ENCODE measurements at regions not wholly inside any gene's neighbourhood (a gene's known extent, or its start where the extent isn't known, plus 50 kb on each side); places are given as distances from the start of the nearest gene placed in this dataset.
A peak's percentile ranks its signal among the peaks of the same experiment; 100 is the strongest.

DNA sequence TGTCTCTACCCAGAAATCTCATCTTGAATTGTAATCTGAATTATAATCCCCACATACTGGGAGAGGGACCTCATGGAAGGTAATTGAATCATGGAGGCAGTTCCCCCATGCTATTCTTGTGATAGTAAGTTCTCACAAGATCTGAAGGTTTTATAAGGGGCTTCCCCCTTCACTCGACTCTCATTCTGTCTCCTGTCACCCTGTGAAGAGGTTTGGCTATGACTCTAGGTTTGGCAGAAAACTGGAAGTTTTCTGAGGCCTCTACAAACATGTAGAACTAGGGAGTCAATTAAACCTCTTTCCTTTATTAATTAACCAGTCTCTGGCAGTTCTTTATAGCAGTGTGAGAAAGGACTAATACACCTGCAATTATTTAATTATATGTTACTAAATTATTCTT, 125.2 kb upstream of the TGFBR2 start:
- DNase-seq (ENCODE audit: low read depth): no peak

- peak; percentile 62 for DNase-seq (ENCODE audit: low read depth)
These were observed 122.2 kb upstream of the TGFBR2 start for GRCh38 chr3:30484229-30484628.

GRCh38 chr3:30486368-30486767, 120.0 kb upstream of the TGFBR2 start:
- no peak for DNase-seq (ENCODE audit: low read depth)

DNA sequence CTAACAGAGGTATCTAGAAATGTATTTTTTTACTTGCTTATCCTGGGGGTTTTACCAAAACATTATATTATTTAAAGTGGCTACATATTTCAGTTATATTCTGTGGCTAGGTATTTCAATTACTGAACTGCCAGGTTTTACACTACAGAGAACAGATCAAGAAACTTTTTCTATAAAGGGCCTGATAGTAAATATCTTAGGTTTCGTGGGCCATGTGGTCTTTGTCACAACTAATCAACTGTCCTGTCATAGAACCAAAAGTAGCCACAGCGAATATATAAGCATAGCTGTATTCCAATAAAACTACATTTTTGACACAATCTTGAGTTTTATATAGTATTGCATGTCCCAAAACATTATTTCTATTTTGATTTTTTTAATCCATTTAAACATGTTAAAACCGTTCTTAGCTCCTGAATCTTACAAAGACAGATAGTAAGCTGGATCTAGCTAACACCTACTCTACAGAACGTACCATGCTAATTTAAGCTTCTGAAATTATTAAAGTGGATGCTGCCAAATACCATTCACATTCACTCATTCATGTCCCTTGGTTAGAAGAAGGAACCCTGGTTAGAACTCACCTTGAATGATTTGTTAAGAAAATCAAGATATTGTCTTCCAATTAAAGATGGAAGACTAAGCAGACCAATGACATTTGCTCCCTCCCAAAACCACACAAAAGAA, 118.2 kb upstream of the TGFBR2 start:
- no peak for DNase-seq (ENCODE audit: low read depth)

- no peak for DNase-seq (ENCODE audit: low read depth)
These were observed 113.8 kb upstream of the TGFBR2 start for GRCh38 chr3:30492322-30493192.

GRCh38 chr3:30493911-30494311, 112.5 kb upstream of the TGFBR2 start:
- DNase-seq (ENCODE audit: low read depth): peak; percentile 67

GRCh38 chr3:30495172-30496065, 111.0 kb upstream of the TGFBR2 start:
- peak; percentile 93 for DNase-seq (ENCODE audit: low read depth)

GRCh38 chr3:30496066-30496966, 110.1 kb upstream of the TGFBR2 start:
- DNase-seq (ENCODE audit: low read depth): peak; percentile 96

GRCh38 chr3:30498587-30498967, 107.8 kb upstream of the TGFBR2 start:
- no peak for DNase-seq (ENCODE audit: low read depth)

DNA sequence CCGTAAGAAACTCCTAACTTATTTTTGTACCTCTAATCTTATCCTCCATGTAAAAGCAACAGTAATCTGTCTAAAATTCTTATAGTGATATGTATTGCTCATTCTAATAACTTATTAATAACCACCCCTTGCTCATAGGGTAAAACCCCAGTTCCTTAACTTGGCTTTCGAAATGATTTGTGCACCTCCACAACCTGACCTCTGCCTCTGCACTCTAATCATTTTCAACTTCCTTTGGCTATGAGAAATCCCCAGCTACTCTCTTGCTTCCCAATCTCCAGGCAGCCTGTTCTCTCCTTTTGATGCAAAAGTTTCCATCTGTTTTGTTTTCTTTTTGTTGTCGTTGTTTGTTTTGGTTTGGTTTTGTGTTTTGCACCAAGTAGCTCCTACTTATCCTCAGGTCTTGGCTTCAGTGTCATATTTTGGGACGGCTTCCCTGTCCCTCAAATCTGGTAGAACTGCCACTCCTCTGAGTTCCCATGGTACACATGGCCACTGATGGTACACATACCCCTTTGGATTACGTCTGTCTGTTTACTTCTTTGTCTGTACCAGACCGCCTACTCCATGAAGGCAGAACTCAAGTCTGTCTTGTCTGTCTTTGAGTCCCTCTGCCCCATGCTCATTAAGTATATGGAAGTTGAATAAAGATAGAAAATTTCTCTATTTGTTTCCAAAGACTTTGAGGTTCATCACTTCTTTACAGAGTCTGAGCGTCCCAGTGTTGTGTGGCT, 105.6 kb upstream of the TGFBR2 start:
- no peak for DNase-seq (ENCODE audit: low read depth)

- no peak for DNase-seq (ENCODE audit: low read depth)
These were observed 104.9 kb upstream of the TGFBR2 start for GRCh38 chr3:30501526-30501925.

DNA sequence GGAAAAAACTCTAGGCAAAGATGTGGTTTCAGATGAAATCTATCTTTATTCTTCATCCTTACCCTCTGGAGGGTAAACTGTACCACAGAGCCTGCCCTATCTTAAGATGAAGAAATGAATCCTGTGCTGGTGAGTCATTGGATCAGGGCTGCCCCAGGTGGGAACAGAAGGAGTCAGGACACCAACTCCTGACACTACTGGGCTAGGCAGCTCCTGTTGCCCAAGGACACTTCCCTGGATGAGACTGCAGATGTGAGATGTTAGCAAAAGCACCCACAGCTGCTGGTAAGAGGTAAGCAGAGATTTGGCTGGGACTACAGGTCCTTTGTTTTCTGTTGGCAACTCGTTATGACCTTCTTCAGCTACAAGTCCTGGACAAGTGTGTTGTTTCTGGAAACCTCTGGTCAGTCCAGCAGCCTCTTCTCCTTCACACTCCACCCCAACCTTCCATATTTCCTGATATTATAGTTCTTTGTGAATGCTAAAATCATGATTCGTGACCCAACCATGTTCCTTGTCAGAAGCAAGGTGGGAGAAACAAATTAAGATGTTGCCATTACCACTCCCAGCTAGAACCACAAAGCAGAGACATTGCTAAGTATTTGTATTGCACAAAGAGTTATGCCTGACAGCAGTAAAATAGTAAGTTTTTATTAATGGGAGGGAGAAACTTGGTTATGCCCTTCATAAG, 104.2 kb upstream of the TGFBR2 start:
- no peak for DNase-seq (ENCODE audit: low read depth)

- peak; percentile 32 for DNase-seq (ENCODE audit: low read depth)
These were observed 103.7 kb upstream of the TGFBR2 start for GRCh38 chr3:30502742-30503073.

- no peak for DNase-seq (ENCODE audit: low read depth)
These were observed 103.0 kb upstream of the TGFBR2 start for GRCh38 chr3:30503446-30503845.

DNA sequence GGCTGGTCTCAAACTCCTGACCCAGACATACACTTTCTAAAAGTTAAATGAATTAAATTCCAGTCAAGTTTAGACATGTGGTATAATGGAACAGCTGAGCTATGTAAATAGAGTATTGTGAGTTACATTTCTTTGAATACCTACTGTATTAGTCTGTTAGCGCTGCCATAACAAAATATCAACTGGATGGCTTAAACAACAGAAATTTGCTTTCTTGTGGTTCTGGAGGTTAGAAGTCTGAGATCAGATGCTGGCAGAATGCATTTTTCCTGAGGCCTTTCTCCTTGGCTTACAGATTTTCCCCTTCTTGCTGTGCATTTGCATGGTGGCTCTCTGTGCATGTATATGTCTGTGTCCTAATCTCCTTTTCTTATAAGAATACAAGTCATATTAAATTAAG, 101.5 kb upstream of the TGFBR2 start:
- no peak for DNase-seq (ENCODE audit: low read depth)

DNA sequence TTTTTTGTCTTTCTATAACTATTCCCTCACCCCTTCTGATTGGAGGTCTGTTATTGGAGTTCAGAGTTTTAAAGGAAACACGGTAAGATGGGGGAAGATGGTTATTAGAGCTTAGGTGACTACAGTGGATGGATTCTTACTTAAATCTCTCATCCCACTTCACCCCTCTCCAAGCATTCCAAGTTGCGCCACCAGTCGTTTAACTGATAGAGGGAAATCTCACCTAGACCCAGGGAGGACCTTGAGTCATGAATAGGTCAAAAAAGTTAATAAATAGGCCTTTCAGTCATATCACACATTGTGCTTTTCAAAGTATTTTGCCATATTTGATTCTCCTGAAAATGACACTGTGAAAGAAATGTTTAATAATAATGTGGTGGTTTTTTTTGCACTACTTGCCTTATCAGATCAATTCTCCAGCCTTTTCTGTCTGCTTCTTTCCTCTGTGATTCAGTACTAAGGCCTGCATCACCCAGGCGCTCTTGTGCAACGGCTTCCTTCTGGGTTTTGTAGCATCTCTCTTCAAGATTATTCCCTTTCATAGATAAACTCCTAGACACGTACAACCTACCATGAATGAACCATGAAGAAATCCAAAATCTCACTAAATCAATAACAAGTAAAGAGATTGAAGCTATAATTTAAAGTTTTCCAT, 100.4 kb upstream of the TGFBR2 start:
- DNase-seq (ENCODE audit: low read depth): no peak

DNA sequence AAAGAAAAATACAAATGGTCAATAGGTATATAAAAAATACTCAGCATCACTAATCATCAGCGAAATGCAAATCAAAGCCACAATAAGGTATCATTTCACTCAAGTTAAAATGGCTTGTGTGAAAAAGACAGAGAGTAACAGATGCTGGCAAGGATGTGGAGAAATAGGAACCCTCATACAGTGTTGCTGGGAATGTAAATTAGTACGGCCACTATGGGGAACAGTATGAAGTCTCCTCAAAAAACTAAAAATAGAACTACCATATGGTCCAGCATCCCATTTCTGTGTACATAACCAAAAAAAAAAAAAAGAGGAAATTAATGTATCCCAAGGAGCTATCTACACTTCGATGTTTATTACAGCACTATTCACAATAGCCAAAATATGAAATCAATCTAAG, 98.1 kb upstream of the TGFBR2 start:
- no peak for DNase-seq (ENCODE audit: low read depth)

- no peak for DNase-seq (ENCODE audit: low read depth)
These were observed 95.8 kb upstream of the TGFBR2 start for GRCh38 chr3:30510596-30510995.
